Right atrium auricular region (tissue), 2 donors: ENCODE measurements at regions not wholly inside any gene's neighbourhood (a gene's known extent, or its start where the extent isn't known, plus 50 kb on each side); places are given as distances from the start of the nearest gene placed in this dataset.
A peak's percentile ranks its signal among the peaks of the same experiment; 100 is the strongest.
"Not testable (repeated sequence)": the region's sequence is repeated elsewhere in the genome, so short reads cannot be mapped to it uniquely, and the experiment has no call there.

Source experiments
- DNase-seq: peaks from one replicate; pipeline ENCODE4 v3.0.0-alpha.2; 2019; ENCODE audit warnings: low spot score
- H3K27ac ChIP-seq, 2 donors: fragments of 200-600 bp; sonication (generic); 1 replicate in 1 of 2; 2 replicates in 1 of 2; pipeline ENCODE4 v1.5.1; 2016 to 2019
- H3K27me3 ChIP-seq, 2 donors: fragments of 200-600 bp; sonication (generic); one replicate each; pipeline versions ENCODE4 v1.5.1 to v1.6.0; 2017 to 2019
- H3K36me3 ChIP-seq: fragments of 200-600 bp; sonication (generic); one replicate; pipeline ENCODE4 v1.5.1; 2016
- H3K4me1 ChIP-seq, 2 donors: fragments of 200-600 bp; sonication (generic); one replicate each; pipeline versions ENCODE4 v1.5.1 to v1.6.0; 2017 to 2019
- H3K4me3 ChIP-seq, 2 donors: fragments of 200-600 bp; sonication (generic); 1 replicate in 1 of 2; 2 replicates in 1 of 2; pipeline ENCODE4 v1.5.1; 2017 to 2019; ENCODE audit warnings: mild to moderate bottlenecking in 1 of 2, moderate library complexity in 1 of 2
- H3K9me3 ChIP-seq, 2 donors: fragments of 200-600 bp; sonication (generic); one replicate each; pipeline ENCODE4 v1.5.1; 2019
- CTCF ChIP-seq, 2 donors: fragments of 200-600 bp; sonication (generic); IDR thresholded peaks; one replicate each; pipeline ENCODE4 v1.5.1; 2019; ENCODE audit warnings: antibody characterized with exemption in 2 of 2

- H3K4me3 ChIP-seq, result no peak overlapping the region
- TF ChIP-seq CTCF (IDR thresholded peaks at IDR 0.05), result no peak
- peaks cover 0 to 9% of the 10 kb centered on the region in 2 donors for H3K9me3 ChIP-seq
- no peak for DNase-seq
- no peaks in the 10 kb centered on the region for H3K4me1 ChIP-seq
- H3K36me3 ChIP-seq, result no peaks in the 10 kb centered on the region
- H3K27me3 ChIP-seq, result no peaks in the 10 kb centered on the region
- no peak overlapping the region for H3K27ac ChIP-seq
Measured at GRCh38 chr9:90198956-90199355, 443.7 kb downstream of the DIRAS2 start.

GRCh38 chr9:90201766-90202165 lies 440.9 kb downstream of the DIRAS2 start:
- H3K27me3 ChIP-seq, result no peaks in the 10 kb centered on the region
- no peaks in the 10 kb centered on the region for H3K4me1 ChIP-seq
- no peak overlapping the region for H3K27ac ChIP-seq
- H3K4me3 ChIP-seq, result no peak overlapping the region
- TF ChIP-seq CTCF (IDR thresholded peaks at IDR 0.05), result no peak
- peaks cover 0 to 9% of the 10 kb centered on the region in 2 donors for H3K9me3 ChIP-seq
- no peak for DNase-seq
- H3K36me3 ChIP-seq, result no peaks in the 10 kb centered on the region

GRCh38 chr9:90204128-90204831 lies 438.3 kb downstream of the DIRAS2 start:
- no peaks in the 10 kb centered on the region for H3K4me1 ChIP-seq
- no peak overlapping the region for H3K4me3 ChIP-seq
- H3K27ac ChIP-seq, result no peak overlapping the region
- no peaks in the 10 kb centered on the region for H3K9me3 ChIP-seq
- H3K27me3 ChIP-seq, result no peaks in the 10 kb centered on the region
- no peak for DNase-seq
- no peaks in the 10 kb centered on the region for H3K36me3 ChIP-seq
- no peak for TF ChIP-seq CTCF (IDR thresholded peaks at IDR 0.05)

- H3K36me3 ChIP-seq, H3K27me3 ChIP-seq, DNase-seq, H3K27ac ChIP-seq, H3K9me3 ChIP-seq, H3K4me3 ChIP-seq, H3K4me1 ChIP-seq: not testable (repeated sequence)
Measured at GRCh38 chr9:90213045-90213444, 429.6 kb downstream of the DIRAS2 start.

- Histone ChIP-seq H3K27ac (no peak overlapping the region), H3K36me3 (no peaks in the 10 kb centered on the region), H3K27me3 (no peaks in the 10 kb centered on the region), H3K9me3 (no peaks in the 10 kb centered on the region), H3K4me1 (no peaks in the 10 kb centered on the region), H3K4me3 (no peak overlapping the region)
- DNase-seq, result no peak
- peak in 1 of 2 donors; percentile 53 for TF ChIP-seq CTCF (IDR thresholded peaks at IDR 0.05)
Measured at GRCh38 chr9:90219548-90220118, 423.0 kb downstream of the DIRAS2 start.

GRCh38 chr9:90221899-90222298 lies 420.7 kb downstream of the DIRAS2 start:
- DNase-seq, H3K4me3 ChIP-seq: not testable (repeated sequence)

GRCh38 chr9:90226839-90227338 lies 415.7 kb downstream of the DIRAS2 start:
- H3K4me1 ChIP-seq, H3K4me3 ChIP-seq, H3K9me3 ChIP-seq, H3K27me3 ChIP-seq, H3K36me3 ChIP-seq, DNase-seq, H3K27ac ChIP-seq: not testable (repeated sequence)
- peak in 1 of 2 donors; percentile 67 for TF ChIP-seq CTCF (IDR thresholded peaks at IDR 0.05)

More at GRCh38 chr9:90221899-90222298, 420.7 kb downstream of the DIRAS2 start:
- not testable (repeated sequence) for H3K4me1 ChIP-seq, H3K27ac ChIP-seq, H3K9me3 ChIP-seq, H3K36me3 ChIP-seq, H3K27me3 ChIP-seq

- DNase-seq, H3K27me3 ChIP-seq, H3K4me3 ChIP-seq, H3K27ac ChIP-seq, H3K4me1 ChIP-seq, H3K9me3 ChIP-seq, H3K36me3 ChIP-seq: not testable (repeated sequence)
Measured at GRCh38 chr9:90233081-90233480, 409.5 kb downstream of the DIRAS2 start.
